HepG2 (cell line): ENCODE measurements at regions not wholly inside any gene's neighbourhood (a gene's known extent, or its start where the extent isn't known, plus 50 kb on each side); places are given as distances from the start of the nearest gene placed in this dataset.

ENCODE experiments used
- ATAC-seq: fragments of 200-7000 bp; cut with Tn5 transposase; 3 replicates; pipeline ENCODE4 v1.9.1; 2020; ENCODE audit warnings: mild to moderate bottlenecking, moderate library complexity
- BruUV-seq: library from RNA; stranded (reverse); fragments of 400-500 nt; replicated peaks from 2 replicates; lab custom pipeline; 2021; lab: Mats Ljungman, UMichigan
- CTCF ChIA-PET: fragments of 300-600 bp; formaldehyde crosslinking; extraction: SDS; loops from one replicate; lab custom pipeline; 2021; ENCODE audit warnings: low total read pairs, inconsistent platforms, low intra/inter-chr PET ratio; lab: Yijun Ruan, JAX
- POLR2A ChIA-PET: fragments of 350-600 bp; sonication (Branson Sonifier 250); formaldehyde crosslinking; loops from one replicate; lab custom pipeline; 2020; ENCODE audit warnings: antibody characterized with exemption, inconsistent platforms; lab: Yijun Ruan, JAX
- DNase-seq: peaks from one replicate; pipeline ENCODE4 v3.0.0-alpha.2; 2015; ENCODE audit warnings: low spot score
- FAIRE-seq: peaks from 3 replicates; lab custom pipeline; 2011; peaks lifted over from hg19 to GRCh38; lab: Jason Lieb, UNC
- H2AFZ ChIP-seq: one replicate; pipeline ENCODE4 v1.6.1; 2011; ENCODE audit warnings: low read length, inconsistent platforms
- H3K27ac ChIP-seq: fragments of 300-600 bp; 3 replicates; pipeline ENCODE4 v1.8.0; 2011; ENCODE audit warnings: mixed run types, mild to moderate bottlenecking, mixed read lengths, low read length, inconsistent platforms; ENCODE audit not compliant: insufficient read depth; ENCODE audit errors: extremely low read length
- H3K27me3 ChIP-seq, 2 experiments: fragments of 200-600 bp in 1 of 2; 2 replicates in 1 of 2; 3 replicates in 1 of 2; pipeline versions ENCODE4 v1.6.0 to v1.8.0; 2011; ENCODE audit warnings: low read length in 2 of 2, mild to moderate bottlenecking in 2 of 2, moderate library complexity in 2 of 2, inconsistent platforms in 1 of 2; ENCODE audit not compliant: insufficient read depth in 2 of 2, control insufficient read depth in 1 of 2
- H3K36me3 ChIP-seq, 2 experiments: fragments of 200-600 bp in 1 of 2; replicated peaks in 1 of 2; 2 replicates in 1 of 2; 3 replicates in 1 of 2; pipeline versions ENCODE4 v1.5.1 to v1.8.0; 2011; ENCODE audit warnings: low read length in 2 of 2, inconsistent platforms in 1 of 2; ENCODE audit not compliant: insufficient read depth in 2 of 2, control insufficient read depth in 1 of 2
- H3K4me1 ChIP-seq: 2 replicates; pipeline ENCODE4 v1.5.1; 2012; ENCODE audit warnings: low read length, inconsistent platforms; ENCODE audit not compliant: insufficient read depth
- H3K4me2 ChIP-seq: 2 replicates; pipeline ENCODE4 v1.6.0; 2011; ENCODE audit warnings: low read depth, low read length, inconsistent platforms
- H3K4me3 ChIP-seq, 3 experiments: fragments of 200-600 bp in 1 of 3; sonication (generic), shearing (Covaris generic) in 1 of 3; replicated peaks in 1 of 3; 2 replicates each; pipeline ENCODE4 v1.5.1; 2011 to 2016; ENCODE audit warnings: low read length in 3 of 3, inconsistent platforms in 2 of 3, low read depth in 2 of 3, mild to moderate bottlenecking in 2 of 3, control low read depth in 1 of 3, mixed read lengths in 1 of 3; ENCODE audit not compliant: insufficient read depth in 1 of 3
- H3K79me2 ChIP-seq: one replicate; pipeline ENCODE4 v1.6.1; 2011; ENCODE audit warnings: low read length, inconsistent platforms; ENCODE audit not compliant: insufficient read depth
- H3K9ac ChIP-seq: 2 replicates; pipeline ENCODE4 v1.6.0; 2011; ENCODE audit warnings: mild to moderate bottlenecking, low read depth, low read length, inconsistent platforms; ENCODE audit not compliant: insufficient read depth
- H3K9me3 ChIP-seq: 2 replicates; pipeline ENCODE4 v1.5.1; 2012; ENCODE audit warnings: mild to moderate bottlenecking, low read length
- H4K20me1 ChIP-seq: 2 replicates; pipeline ENCODE4 v1.6.0; 2011; ENCODE audit warnings: inconsistent platforms, mild to moderate bottlenecking, low read length, moderate library complexity; ENCODE audit not compliant: insufficient read depth
- CBX5 ChIP-seq: sonication (generic); formaldehyde crosslinking; IDR thresholded peaks from 2 replicates; pipeline ENCODE4 v1.4.0; 2020; ENCODE audit warnings: missing genetic modification reagents, borderline replicate concordance
- ELF3 ChIP-seq: IDR thresholded peaks from 2 replicates; pipeline ENCODE4 v1.6.1; 2016; ENCODE audit warnings: missing genetic modification reagents, missing compliant biosample characterization
- ELF4 ChIP-seq: sonication (generic); formaldehyde crosslinking; IDR thresholded peaks from 2 replicates; pipeline ENCODE4 v1.5.0; 2020; ENCODE audit warnings: missing genetic modification reagents, mild to moderate bottlenecking, moderate library complexity, borderline replicate concordance
- GZF1 ChIP-seq: sonication (generic); formaldehyde crosslinking; IDR thresholded peaks from 2 replicates; pipeline ENCODE4 v1.5.1; 2020; ENCODE audit warnings: mild to moderate bottlenecking, missing genetic modification reagents
- HCFC1 ChIP-seq: fragments of 150-350 bp; IDR thresholded peaks from 2 replicates; pipeline ENCODE4 v1.6.1; 2014; ENCODE audit warnings: low read depth, low read length
- MAFG ChIP-seq: sonication (generic); formaldehyde crosslinking; IDR thresholded peaks from 2 replicates; pipeline ENCODE4 v1.5.1; 2020; ENCODE audit warnings: mild to moderate bottlenecking, missing genetic modification reagents
- PCBP2 ChIP-seq: fragments of 200-400 bp; formaldehyde crosslinking; optimal IDR thresholded peaks from 2 replicates; pipeline ENCODE3; 2018; ENCODE audit warnings: low read length, low read depth; ENCODE audit not compliant: poor library complexity, severe bottlenecking
- PHF20 ChIP-seq: sonication (generic); formaldehyde crosslinking; IDR thresholded peaks from 2 replicates; pipeline ENCODE4 v1.5.0; 2020; ENCODE audit warnings: mild to moderate bottlenecking, missing genetic modification reagents
- RXRB ChIP-seq: IDR thresholded peaks from 2 replicates; pipeline ENCODE4 v1.6.1; 2016; ENCODE audit warnings: borderline replicate concordance, missing genetic modification reagents, missing compliant biosample characterization
- SIX4 ChIP-seq: sonication (generic); formaldehyde crosslinking; IDR thresholded peaks from 2 replicates; pipeline ENCODE4 v1.4.0; 2020; ENCODE audit warnings: missing genetic modification reagents
- ZNF703 ChIP-seq: sonication (generic); formaldehyde crosslinking; IDR thresholded peaks from 2 replicates; pipeline ENCODE4 v1.5.1; 2020; ENCODE audit warnings: missing genetic modification reagents, mild to moderate bottlenecking, moderate library complexity, borderline replicate concordance
- WGBS: methylation state at CpG from one replicate; pipeline ENCODE4 v1.1.6; 2017; ENCODE audit warnings: low lambda C conversion rate; 5-methylcytosine and 5-hydroxymethylcytosine counted together
- in situ Hi-C: cut with HindIII; loops from 2 replicates; pipeline ENCODE4 v1.10.0; 2017; ENCODE audit warnings: low pct_unique_long_range_greater_than_20kb; ENCODE audit not compliant: extremely low pct_ligation_motif_present
- intact Hi-C: fragments of 100-400 bp; cut with micrococcal nuclease; formaldehyde crosslinking; loops from one replicate; pipeline ENCODE4 v1.10.0; 2022; ENCODE audit not compliant: unreplicated experiment
- TF ChIP-seq, protein P1 (sequence below): sonication (generic); formaldehyde crosslinking; IDR thresholded peaks from 2 replicates; pipeline ENCODE4 v1.4.0; 2020; ENCODE audit warnings: missing genetic modification reagents
- TF ChIP-seq, protein P2 (sequence below): sonication (generic); formaldehyde crosslinking; IDR thresholded peaks from 2 replicates; pipeline ENCODE4 v1.4.0; 2020; ENCODE audit warnings: missing genetic modification reagents
- TF ChIP-seq, protein P3 (sequence below): sonication (generic); formaldehyde crosslinking; IDR thresholded peaks from 2 replicates; pipeline ENCODE4 v1.8.1; 2023; ENCODE audit warnings: mild to moderate bottlenecking, missing genetic modification reagents

DNA sequence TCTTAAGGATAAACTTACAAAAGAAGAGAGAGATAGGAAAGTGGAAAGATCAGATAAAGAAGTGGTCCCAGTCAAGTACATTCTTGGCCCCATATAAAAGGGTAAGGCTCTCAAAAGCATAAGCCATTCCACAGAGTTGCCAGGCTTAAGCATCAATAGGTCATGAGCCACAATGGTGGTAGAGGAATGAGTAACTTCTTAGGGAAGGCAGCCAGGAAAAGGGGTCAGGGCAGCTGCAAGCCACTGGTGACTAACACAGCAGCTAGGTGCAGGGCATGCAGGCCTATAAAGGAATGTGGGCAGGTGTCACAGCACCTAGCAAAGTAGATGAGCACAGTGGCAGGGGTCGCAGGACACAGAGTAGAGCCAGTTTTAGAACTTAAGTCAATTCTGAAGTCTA lies 302.6 kb upstream of the FAT3 start:
- DNase-seq (no peak), FAIRE-seq (no peak), ATAC-seq (no peak)
- no peak overlapping the region for H3K27ac ChIP-seq
- no peaks in the 10 kb centered on the region for H4K20me1 ChIP-seq
- no peaks in the 10 kb centered on the region for H3K36me3 ChIP-seq
- POLR2A ChIA-PET = no interaction called here
- CTCF ChIA-PET = no interaction called here
- intact Hi-C loops = no loop called here
- no peaks in the 10 kb centered on the region for H3K4me1 ChIP-seq
- no peaks in the 10 kb centered on the region; the same call in none of the 2 replicates for H3K9me3 ChIP-seq
- BruUV-seq = no TSS peak
- no peak overlapping the region for H3K9ac ChIP-seq
- H2AFZ ChIP-seq = no peak overlapping the region
- H3K4me3 ChIP-seq = no peak overlapping the region
- no peaks in the 10 kb centered on the region for H3K79me2 ChIP-seq
- H3K4me2 ChIP-seq = no peak overlapping the region
- H3K27me3 ChIP-seq = no peaks in the 10 kb centered on the region; a peak in 1 of 5 replicates
- 0% methylated on average over 1 of the region's 1 CpG for WGBS
- no peak for TF ChIP-seq MAFG
- no peak for TF ChIP-seq CBX5 (CRISPR knock-in tag)
- no peak for TF ChIP-seq HCFC1
- no peak for TF ChIP-seq PCBP2
- no peak for TF ChIP-seq GZF1 (CRISPR knock-in tag)
- TF ChIP-seq RXRB (CRISPR knock-in tag) = no peak
- TF ChIP-seq, protein P1, sequence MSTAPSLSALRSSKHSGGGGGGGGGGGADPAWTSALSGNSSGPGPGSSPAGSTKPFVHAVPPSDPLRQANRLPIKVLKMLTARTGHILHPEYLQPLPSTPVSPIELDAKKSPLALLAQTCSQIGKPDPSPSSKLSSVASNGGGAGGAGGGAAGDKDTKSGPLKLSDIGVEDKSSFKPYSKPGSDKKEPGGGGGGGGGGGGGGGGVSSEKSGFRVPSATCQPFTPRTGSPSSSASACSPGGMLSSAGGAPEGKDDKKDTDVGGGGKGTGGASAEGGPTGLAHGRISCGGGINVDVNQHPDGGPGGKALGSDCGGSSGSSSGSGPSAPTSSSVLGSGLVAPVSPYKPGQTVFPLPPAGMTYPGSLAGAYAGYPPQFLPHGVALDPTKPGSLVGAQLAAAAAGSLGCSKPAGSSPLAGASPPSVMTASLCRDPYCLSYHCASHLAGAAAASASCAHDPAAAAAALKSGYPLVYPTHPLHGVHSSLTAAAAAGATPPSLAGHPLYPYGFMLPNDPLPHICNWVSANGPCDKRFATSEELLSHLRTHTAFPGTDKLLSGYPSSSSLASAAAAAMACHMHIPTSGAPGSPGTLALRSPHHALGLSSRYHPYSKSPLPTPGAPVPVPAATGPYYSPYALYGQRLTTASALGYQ (CRISPR knock-in tag) = no peak
- TF ChIP-seq, protein P2, sequence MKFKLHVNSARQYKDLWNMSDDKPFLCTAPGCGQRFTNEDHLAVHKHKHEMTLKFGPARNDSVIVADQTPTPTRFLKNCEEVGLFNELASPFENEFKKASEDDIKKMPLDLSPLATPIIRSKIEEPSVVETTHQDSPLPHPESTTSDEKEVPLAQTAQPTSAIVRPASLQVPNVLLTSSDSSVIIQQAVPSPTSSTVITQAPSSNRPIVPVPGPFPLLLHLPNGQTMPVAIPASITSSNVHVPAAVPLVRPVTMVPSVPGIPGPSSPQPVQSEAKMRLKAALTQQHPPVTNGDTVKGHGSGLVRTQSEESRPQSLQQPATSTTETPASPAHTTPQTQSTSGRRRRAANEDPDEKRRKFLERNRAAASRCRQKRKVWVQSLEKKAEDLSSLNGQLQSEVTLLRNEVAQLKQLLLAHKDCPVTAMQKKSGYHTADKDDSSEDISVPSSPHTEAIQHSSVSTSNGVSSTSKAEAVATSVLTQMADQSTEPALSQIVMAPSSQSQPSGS (CRISPR knock-in tag) = no peak
- TF ChIP-seq, protein P3, sequence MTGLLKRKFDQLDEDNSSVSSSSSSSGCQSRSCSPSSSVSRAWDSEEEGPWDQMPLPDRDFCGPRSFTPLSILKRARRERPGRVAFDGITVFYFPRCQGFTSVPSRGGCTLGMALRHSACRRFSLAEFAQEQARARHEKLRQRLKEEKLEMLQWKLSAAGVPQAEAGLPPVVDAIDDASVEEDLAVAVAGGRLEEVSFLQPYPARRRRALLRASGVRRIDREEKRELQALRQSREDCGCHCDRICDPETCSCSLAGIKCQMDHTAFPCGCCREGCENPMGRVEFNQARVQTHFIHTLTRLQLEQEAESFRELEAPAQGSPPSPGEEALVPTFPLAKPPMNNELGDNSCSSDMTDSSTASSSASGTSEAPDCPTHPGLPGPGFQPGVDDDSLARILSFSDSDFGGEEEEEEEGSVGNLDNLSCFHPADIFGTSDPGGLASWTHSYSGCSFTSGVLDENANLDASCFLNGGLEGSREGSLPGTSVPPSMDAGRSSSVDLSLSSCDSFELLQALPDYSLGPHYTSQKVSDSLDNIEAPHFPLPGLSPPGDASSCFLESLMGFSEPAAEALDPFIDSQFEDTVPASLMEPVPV (CRISPR knock-in tag) = no peak
- no peak for TF ChIP-seq SIX4
- TF ChIP-seq ZNF703 (CRISPR knock-in tag) = no peak
- no peak for TF ChIP-seq ELF3 (CRISPR knock-in tag)
- TF ChIP-seq ELF4 (CRISPR knock-in tag) = no peak
- no peak for TF ChIP-seq PHF20
- in situ Hi-C loops = no loop called here
